ENCODE measurements at regions not wholly inside any gene's neighbourhood (a gene's known extent, or its start where the extent isn't known, plus 50 kb on each side); places are given as distances from the start of the nearest gene placed in this dataset.
A peak's percentile ranks its signal among the peaks of the same experiment; 100 is the strongest.
"Not testable (repeated sequence)": the region's sequence is repeated elsewhere in the genome, so short reads cannot be mapped to it uniquely, and the experiment has no call there.

GRCh38 chr10:56231436-56231835 is 129.6 kb downstream of the ZWINT start:
- no peak for FAIRE-seq
- TF ChIP-seq POU2F2 (IDR thresholded peaks at IDR 0.05; ENCODE audit: low read depth, low read length) (no peak), POLR2A (IDR thresholded peaks at IDR 0.05; ENCODE audit: low read depth, low read length) (no peak), SPI1 (IDR thresholded peaks at IDR 0.05; ENCODE audit: low read depth, low read length) (no peak), POLR2AphosphoS5 (IDR thresholded peaks at IDR 0.05; ENCODE audit: low read depth, low read length) (no peak), PAX5 (IDR thresholded peaks at IDR 0.05; ENCODE audit: insufficient read depth, low read length, severe bottlenecking) (no peak), TAF1 (IDR thresholded peaks at IDR 0.05; ENCODE audit: low read depth, low read length) (no peak)
- DNase-seq (ENCODE audit: insufficient read length, low spot score) = no peak

GRCh38 chr10:56222237-56222636 is 138.8 kb downstream of the ZWINT start:
- FAIRE-seq (no peak), DNase-seq (ENCODE audit: insufficient read length, low spot score) (no peak)

GRCh38 chr10:56212951-56213350 is 148.1 kb downstream of the ZWINT start:
- FAIRE-seq (no peak), DNase-seq (ENCODE audit: insufficient read length, low spot score) (no peak)
- TF ChIP-seq POU2F2 (IDR thresholded peaks at IDR 0.05; ENCODE audit: low read depth, low read length) (no peak), SPI1 (IDR thresholded peaks at IDR 0.05; ENCODE audit: low read depth, low read length) (no peak), TAF1 (IDR thresholded peaks at IDR 0.05; ENCODE audit: low read depth, low read length) (no peak), PAX5 (IDR thresholded peaks at IDR 0.05; ENCODE audit: insufficient read depth, low read length, severe bottlenecking) (no peak), POLR2A (IDR thresholded peaks at IDR 0.05; ENCODE audit: low read depth, low read length) (no peak), POLR2AphosphoS5 (IDR thresholded peaks at IDR 0.05; ENCODE audit: low read depth, low read length) (no peak)

More at GRCh38 chr10:56222237-56222636, 138.8 kb downstream of the ZWINT start:
- TF ChIP-seq SPI1 (IDR thresholded peaks at IDR 0.05; ENCODE audit: low read depth, low read length) = no peak
- no peak for TF ChIP-seq POLR2AphosphoS5 (IDR thresholded peaks at IDR 0.05; ENCODE audit: low read depth, low read length)

GRCh38 chr10:56181607-56182006 is 179.5 kb downstream of the ZWINT start:
- DNase-seq (ENCODE audit: insufficient read length, low spot score) = no peak
- no peak for TF ChIP-seq PAX5 (IDR thresholded peaks at IDR 0.05; ENCODE audit: insufficient read depth, low read length, severe bottlenecking)
- TF ChIP-seq POLR2AphosphoS5 (IDR thresholded peaks at IDR 0.05; ENCODE audit: low read depth, low read length) = no peak
- peak; percentile 73 for TF ChIP-seq SPI1 (IDR thresholded peaks at IDR 0.05; ENCODE audit: low read depth, low read length)
- TF ChIP-seq TAF1 (IDR thresholded peaks at IDR 0.05; ENCODE audit: low read depth, low read length) = no peak
- 0 out of 2 replicates have a peak, but pooled peaks have one; percentile 32 for TF ChIP-seq POU2F2 (IDR thresholded peaks at IDR 0.05; ENCODE audit: low read depth, low read length)
- no peak for TF ChIP-seq POLR2A (IDR thresholded peaks at IDR 0.05; ENCODE audit: low read depth, low read length)
- FAIRE-seq = peak; percentile 33

- DNase-seq (ENCODE audit: insufficient read length, low spot score) (no peak), FAIRE-seq (no peak)
- TF ChIP-seq SPI1 (IDR thresholded peaks at IDR 0.05; ENCODE audit: low read depth, low read length) (no peak), POLR2AphosphoS5 (IDR thresholded peaks at IDR 0.05; ENCODE audit: low read depth, low read length) (no peak), POU2F2 (IDR thresholded peaks at IDR 0.05; ENCODE audit: low read depth, low read length) (no peak)
Observed at GRCh38 chr10:56178210-56178609, 182.8 kb downstream of the ZWINT start.

- FAIRE-seq; DNase-seq (ENCODE audit: insufficient read length, low spot score): not testable (repeated sequence)
Observed at GRCh38 chr10:56155091-56155513, 206.0 kb downstream of the ZWINT start.

- no peak for TF ChIP-seq PAX5 (IDR thresholded peaks at IDR 0.05; ENCODE audit: insufficient read depth, low read length, severe bottlenecking)
- TF ChIP-seq TAF1 (IDR thresholded peaks at IDR 0.05; ENCODE audit: low read depth, low read length) = no peak
- no peak for TF ChIP-seq POLR2AphosphoS5 (IDR thresholded peaks at IDR 0.05; ENCODE audit: low read depth, low read length)
- no peak for TF ChIP-seq POLR2A (IDR thresholded peaks at IDR 0.05; ENCODE audit: low read depth, low read length)
- no peak for TF ChIP-seq SPI1 (IDR thresholded peaks at IDR 0.05; ENCODE audit: low read depth, low read length)
- TF ChIP-seq POU2F2 (IDR thresholded peaks at IDR 0.05; ENCODE audit: low read depth, low read length) = no peak
- DNase-seq (ENCODE audit: insufficient read length, low spot score) (no peak), FAIRE-seq (no peak)
Observed at GRCh38 chr10:56146806-56147205, 214.3 kb downstream of the ZWINT start.

- FAIRE-seq = peak; percentile 65
- TF ChIP-seq SPI1 (IDR thresholded peaks at IDR 0.05; ENCODE audit: low read depth, low read length) (peak; percentile 77), POU2F2 (IDR thresholded peaks at IDR 0.05; ENCODE audit: low read depth, low read length) (no peak)
- DNase-seq (ENCODE audit: insufficient read length, low spot score) = no peak
Observed at GRCh38 chr10:56142092-56142728, 218.8 kb downstream of the ZWINT start.

- DNase-seq (ENCODE audit: insufficient read length, low spot score) (no peak), FAIRE-seq (no peak)
- TF ChIP-seq POLR2A (IDR thresholded peaks at IDR 0.05; ENCODE audit: low read depth, low read length) = no peak
- TF ChIP-seq PAX5 (IDR thresholded peaks at IDR 0.05; ENCODE audit: insufficient read depth, low read length, severe bottlenecking) = no peak
- no peak for TF ChIP-seq TAF1 (IDR thresholded peaks at IDR 0.05; ENCODE audit: low read depth, low read length)
- TF ChIP-seq SPI1 (IDR thresholded peaks at IDR 0.05; ENCODE audit: low read depth, low read length) = no peak
- no peak for TF ChIP-seq POLR2AphosphoS5 (IDR thresholded peaks at IDR 0.05; ENCODE audit: low read depth, low read length)
- no peak for TF ChIP-seq POU2F2 (IDR thresholded peaks at IDR 0.05; ENCODE audit: low read depth, low read length)
Observed at GRCh38 chr10:56139405-56139804, 221.7 kb downstream of the ZWINT start.

- no peak for DNase-seq (ENCODE audit: insufficient read length, low spot score)
- FAIRE-seq = no peak
- TF ChIP-seq POLR2AphosphoS5 (IDR thresholded peaks at IDR 0.05; ENCODE audit: low read depth, low read length) = no peak
- no peak for TF ChIP-seq POLR2A (IDR thresholded peaks at IDR 0.05; ENCODE audit: low read depth, low read length)
- TF ChIP-seq POU2F2 (IDR thresholded peaks at IDR 0.05; ENCODE audit: low read depth, low read length) = no peak
- TF ChIP-seq SPI1 (IDR thresholded peaks at IDR 0.05; ENCODE audit: low read depth, low read length) = no peak
- TF ChIP-seq PAX5 (IDR thresholded peaks at IDR 0.05; ENCODE audit: insufficient read depth, low read length, severe bottlenecking) = no peak
- no peak for TF ChIP-seq TAF1 (IDR thresholded peaks at IDR 0.05; ENCODE audit: low read depth, low read length)
Observed at GRCh38 chr10:56135828-56136227, 225.2 kb downstream of the ZWINT start.
